ENCODE measurements at regions not wholly inside any gene's neighbourhood (a gene's known extent, or its start where the extent isn't known, plus 50 kb on each side); places are given as distances from the start of the nearest gene placed in this dataset.

DNA sequence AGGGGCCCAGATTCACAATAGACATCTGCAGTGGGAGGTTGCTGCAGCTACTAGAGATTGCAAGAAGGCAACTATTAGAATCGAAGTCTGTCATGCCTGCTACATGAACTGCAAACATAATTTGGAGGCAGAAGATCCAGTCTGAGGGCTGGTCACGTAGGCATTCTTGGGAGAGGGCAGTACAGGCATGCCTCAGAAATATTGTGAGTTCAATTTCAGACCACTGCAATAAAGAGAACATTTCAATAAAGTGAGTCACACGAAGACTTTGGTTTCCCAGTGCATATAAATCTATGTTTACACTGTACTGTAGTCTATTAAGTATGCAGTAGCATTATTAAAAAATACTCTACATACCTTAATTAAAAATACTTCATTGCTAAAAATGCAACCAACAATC is 585.8 kb upstream of the FAT1 start (continued):
- TF ChIP-seq, protein P1, sequence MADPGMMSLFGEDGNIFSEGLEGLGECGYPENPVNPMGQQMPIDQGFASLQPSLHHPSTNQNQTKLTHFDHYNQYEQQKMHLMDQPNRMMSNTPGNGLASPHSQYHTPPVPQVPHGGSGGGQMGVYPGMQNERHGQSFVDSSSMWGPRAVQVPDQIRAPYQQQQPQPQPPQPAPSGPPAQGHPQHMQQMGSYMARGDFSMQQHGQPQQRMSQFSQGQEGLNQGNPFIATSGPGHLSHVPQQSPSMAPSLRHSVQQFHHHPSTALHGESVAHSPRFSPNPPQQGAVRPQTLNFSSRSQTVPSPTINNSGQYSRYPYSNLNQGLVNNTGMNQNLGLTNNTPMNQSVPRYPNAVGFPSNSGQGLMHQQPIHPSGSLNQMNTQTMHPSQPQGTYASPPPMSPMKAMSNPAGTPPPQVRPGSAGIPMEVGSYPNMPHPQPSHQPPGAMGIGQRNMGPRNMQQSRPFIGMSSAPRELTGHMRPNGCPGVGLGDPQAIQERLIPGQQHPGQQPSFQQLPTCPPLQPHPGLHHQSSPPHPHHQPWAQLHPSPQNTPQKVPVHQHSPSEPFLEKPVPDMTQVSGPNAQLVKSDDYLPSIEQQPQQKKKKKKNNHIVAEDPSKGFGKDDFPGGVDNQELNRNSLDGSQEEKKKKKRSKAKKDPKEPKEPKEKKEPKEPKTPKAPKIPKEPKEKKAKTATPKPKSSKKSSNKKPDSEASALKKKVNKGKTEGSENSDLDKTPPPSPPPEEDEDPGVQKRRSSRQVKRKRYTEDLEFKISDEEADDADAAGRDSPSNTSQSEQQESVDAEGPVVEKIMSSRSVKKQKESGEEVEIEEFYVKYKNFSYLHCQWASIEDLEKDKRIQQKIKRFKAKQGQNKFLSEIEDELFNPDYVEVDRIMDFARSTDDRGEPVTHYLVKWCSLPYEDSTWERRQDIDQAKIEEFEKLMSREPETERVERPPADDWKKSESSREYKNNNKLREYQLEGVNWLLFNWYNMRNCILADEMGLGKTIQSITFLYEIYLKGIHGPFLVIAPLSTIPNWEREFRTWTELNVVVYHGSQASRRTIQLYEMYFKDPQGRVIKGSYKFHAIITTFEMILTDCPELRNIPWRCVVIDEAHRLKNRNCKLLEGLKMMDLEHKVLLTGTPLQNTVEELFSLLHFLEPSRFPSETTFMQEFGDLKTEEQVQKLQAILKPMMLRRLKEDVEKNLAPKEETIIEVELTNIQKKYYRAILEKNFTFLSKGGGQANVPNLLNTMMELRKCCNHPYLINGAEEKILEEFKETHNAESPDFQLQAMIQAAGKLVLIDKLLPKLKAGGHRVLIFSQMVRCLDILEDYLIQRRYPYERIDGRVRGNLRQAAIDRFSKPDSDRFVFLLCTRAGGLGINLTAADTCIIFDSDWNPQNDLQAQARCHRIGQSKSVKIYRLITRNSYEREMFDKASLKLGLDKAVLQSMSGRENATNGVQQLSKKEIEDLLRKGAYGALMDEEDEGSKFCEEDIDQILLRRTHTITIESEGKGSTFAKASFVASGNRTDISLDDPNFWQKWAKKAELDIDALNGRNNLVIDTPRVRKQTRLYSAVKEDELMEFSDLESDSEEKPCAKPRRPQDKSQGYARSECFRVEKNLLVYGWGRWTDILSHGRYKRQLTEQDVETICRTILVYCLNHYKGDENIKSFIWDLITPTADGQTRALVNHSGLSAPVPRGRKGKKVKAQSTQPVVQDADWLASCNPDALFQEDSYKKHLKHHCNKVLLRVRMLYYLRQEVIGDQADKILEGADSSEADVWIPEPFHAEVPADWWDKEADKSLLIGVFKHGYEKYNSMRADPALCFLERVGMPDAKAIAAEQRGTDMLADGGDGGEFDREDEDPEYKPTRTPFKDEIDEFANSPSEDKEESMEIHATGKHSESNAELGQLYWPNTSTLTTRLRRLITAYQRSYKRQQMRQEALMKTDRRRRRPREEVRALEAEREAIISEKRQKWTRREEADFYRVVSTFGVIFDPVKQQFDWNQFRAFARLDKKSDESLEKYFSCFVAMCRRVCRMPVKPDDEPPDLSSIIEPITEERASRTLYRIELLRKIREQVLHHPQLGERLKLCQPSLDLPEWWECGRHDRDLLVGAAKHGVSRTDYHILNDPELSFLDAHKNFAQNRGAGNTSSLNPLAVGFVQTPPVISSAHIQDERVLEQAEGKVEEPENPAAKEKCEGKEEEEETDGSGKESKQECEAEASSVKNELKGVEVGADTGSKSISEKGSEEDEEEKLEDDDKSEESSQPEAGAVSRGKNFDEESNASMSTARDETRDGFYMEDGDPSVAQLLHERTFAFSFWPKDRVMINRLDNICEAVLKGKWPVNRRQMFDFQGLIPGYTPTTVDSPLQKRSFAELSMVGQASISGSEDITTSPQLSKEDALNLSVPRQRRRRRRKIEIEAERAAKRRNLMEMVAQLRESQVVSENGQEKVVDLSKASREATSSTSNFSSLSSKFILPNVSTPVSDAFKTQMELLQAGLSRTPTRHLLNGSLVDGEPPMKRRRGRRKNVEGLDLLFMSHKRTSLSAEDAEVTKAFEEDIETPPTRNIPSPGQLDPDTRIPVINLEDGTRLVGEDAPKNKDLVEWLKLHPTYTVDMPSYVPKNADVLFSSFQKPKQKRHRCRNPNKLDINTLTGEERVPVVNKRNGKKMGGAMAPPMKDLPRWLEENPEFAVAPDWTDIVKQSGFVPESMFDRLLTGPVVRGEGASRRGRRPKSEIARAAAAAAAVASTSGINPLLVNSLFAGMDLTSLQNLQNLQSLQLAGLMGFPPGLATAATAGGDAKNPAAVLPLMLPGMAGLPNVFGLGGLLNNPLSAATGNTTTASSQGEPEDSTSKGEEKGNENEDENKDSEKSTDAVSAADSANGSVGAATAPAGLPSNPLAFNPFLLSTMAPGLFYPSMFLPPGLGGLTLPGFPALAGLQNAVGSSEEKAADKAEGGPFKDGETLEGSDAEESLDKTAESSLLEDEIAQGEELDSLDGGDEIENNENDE (IDR thresholded peaks at IDR 0.05; ENCODE audit: insufficient replicate concordance, low read length) = no peak
- TF ChIP-seq RXRA (IDR thresholded peaks at IDR 0.05; ENCODE audit: insufficient read depth, low read depth, low read length) (no peak), CHD2 (IDR thresholded peaks at IDR 0.05; ENCODE audit: low read length) (no peak), EGR1 (IDR thresholded peaks at IDR 0.05; ENCODE audit: borderline replicate concordance, low read depth, low read length) (no peak), CEBPB (IDR thresholded peaks at IDR 0.05; ENCODE audit: low read depth, low read length) (no peak), TEAD4 (IDR thresholded peaks at IDR 0.05; ENCODE audit: low read depth, low read length) (no peak), MAFK (IDR thresholded peaks at IDR 0.05; ENCODE audit: low read depth, low read length) (no peak), NANOG (IDR thresholded peaks at IDR 0.05; ENCODE audit: insufficient read depth, low read depth, low read length, poor library complexity, severe bottlenecking) (no peak), RFX5 (IDR thresholded peaks at IDR 0.05; ENCODE audit: borderline replicate concordance, low read depth, low read length) (no peak)

Data from H1 (cell line).